ENCODE measurements at regions not wholly inside any gene's neighbourhood (a gene's known extent, or its start where the extent isn't known, plus 50 kb on each side); places are given as distances from the start of the nearest gene placed in this dataset.

DNA sequence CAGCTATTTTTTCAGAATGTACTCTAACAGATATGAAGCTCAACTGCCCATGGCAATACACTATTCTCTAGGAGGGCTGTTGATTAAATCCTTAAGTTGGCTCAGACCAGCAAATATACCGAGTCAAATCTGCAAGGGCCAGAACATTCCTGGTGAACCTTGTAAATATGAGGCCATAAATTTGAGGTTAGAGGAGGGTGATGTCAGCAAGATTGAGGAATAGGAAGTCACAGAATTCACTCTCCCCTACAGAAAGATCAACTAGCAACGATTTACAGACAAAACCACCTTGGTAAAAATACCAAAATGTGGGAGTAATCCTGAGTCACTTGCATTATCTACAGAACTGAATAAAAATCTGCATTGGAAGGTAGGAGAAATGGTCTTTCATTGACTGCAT lies 399.3 kb downstream of the GPM6A start:
- H2AFZ ChIP-seq (ENCODE audit: low read length) = no peak overlapping the region
- H3K9ac ChIP-seq (ENCODE audit: low read depth, low read length, poor library complexity, severe bottlenecking) = no peak overlapping the region
- no peak overlapping the region for H3K4me2 ChIP-seq (ENCODE audit: low read depth, low read length, poor library complexity, severe bottlenecking)
- no peaks in the 10 kb centered on the region for H3F3A ChIP-seq (ENCODE audit: low read depth)
- H3K4me1 ChIP-seq (ENCODE audit: insufficient read depth, low read length, poor library complexity, severe bottlenecking) = no peaks in the 10 kb centered on the region
- H3K27me3 ChIP-seq (ENCODE audit: insufficient read depth, low read length, poor library complexity, severe bottlenecking) = no peaks in the 10 kb centered on the region
- no peaks in the 10 kb centered on the region for H3K79me2 ChIP-seq (ENCODE audit: insufficient read depth, low read length)
- no peaks in the 10 kb centered on the region for H4K20me1 ChIP-seq (ENCODE audit: insufficient read depth, low read length, poor library complexity, severe bottlenecking)
- TF ChIP-seq EZH2phosphoT487 (IDR thresholded peaks at IDR 0.05; ENCODE audit: borderline replicate concordance) = no peak
- TF ChIP-seq, protein P1, sequence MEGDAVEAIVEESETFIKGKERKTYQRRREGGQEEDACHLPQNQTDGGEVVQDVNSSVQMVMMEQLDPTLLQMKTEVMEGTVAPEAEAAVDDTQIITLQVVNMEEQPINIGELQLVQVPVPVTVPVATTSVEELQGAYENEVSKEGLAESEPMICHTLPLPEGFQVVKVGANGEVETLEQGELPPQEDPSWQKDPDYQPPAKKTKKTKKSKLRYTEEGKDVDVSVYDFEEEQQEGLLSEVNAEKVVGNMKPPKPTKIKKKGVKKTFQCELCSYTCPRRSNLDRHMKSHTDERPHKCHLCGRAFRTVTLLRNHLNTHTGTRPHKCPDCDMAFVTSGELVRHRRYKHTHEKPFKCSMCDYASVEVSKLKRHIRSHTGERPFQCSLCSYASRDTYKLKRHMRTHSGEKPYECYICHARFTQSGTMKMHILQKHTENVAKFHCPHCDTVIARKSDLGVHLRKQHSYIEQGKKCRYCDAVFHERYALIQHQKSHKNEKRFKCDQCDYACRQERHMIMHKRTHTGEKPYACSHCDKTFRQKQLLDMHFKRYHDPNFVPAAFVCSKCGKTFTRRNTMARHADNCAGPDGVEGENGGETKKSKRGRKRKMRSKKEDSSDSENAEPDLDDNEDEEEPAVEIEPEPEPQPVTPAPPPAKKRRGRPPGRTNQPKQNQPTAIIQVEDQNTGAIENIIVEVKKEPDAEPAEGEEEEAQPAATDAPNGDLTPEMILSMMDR (conservative IDR thresholded peaks at IDR 0.05; ENCODE audit: low read length) = no peak
- no peaks in the 10 kb centered on the region for H3K9me3 ChIP-seq (ENCODE audit: insufficient read depth, low read depth, low read length)
- H3K4me3 ChIP-seq (ENCODE audit: low read length, poor library complexity, severe bottlenecking) = no peak overlapping the region
- H3K9me2 ChIP-seq (replicated peaks; ENCODE audit: low read depth, low read length) = no peaks in the 10 kb centered on the region
- no peaks in the 10 kb centered on the region for H3K36me3 ChIP-seq (ENCODE audit: insufficient read depth, low read length)

DNA sequence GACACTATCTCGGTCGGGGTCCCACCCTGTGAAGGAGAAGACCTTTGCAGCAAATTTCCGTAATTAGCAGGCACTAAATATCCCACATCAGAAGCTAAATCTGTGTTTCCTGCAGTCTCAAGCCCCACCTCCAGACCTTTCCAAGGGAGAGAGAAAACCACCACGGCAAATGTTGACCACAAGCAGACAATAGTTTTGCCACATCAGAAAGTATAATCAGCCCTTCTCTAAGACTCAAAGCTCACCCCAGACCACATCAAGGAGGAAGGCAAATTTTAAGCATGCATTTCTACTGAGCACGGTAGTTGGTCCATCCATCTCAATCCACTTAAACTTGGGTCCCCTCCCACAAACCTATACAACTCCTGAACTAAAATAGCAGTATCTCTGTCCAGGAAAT lies 398.5 kb downstream of the GPM6A start:
- Histone ChIP-seq H3F3A (ENCODE audit: low read depth) (no peaks in the 10 kb centered on the region), H3K36me3 (ENCODE audit: insufficient read depth, low read length) (no peaks in the 10 kb centered on the region), H3K4me2 (ENCODE audit: low read depth, low read length, poor library complexity, severe bottlenecking) (no peak overlapping the region), H3K79me2 (ENCODE audit: insufficient read depth, low read length) (no peaks in the 10 kb centered on the region), H3K9ac (ENCODE audit: low read depth, low read length, poor library complexity, severe bottlenecking) (no peak overlapping the region), H3K4me1 (ENCODE audit: insufficient read depth, low read length, poor library complexity, severe bottlenecking) (no peaks in the 10 kb centered on the region), H3K9me3 (ENCODE audit: insufficient read depth, low read depth, low read length) (no peaks in the 10 kb centered on the region), H3K9me2 (replicated peaks; ENCODE audit: low read depth, low read length) (no peaks in the 10 kb centered on the region), H4K20me1 (ENCODE audit: insufficient read depth, low read length, poor library complexity, severe bottlenecking) (no peaks in the 10 kb centered on the region), H3K4me3 (ENCODE audit: low read length, poor library complexity, severe bottlenecking) (no peak overlapping the region), H2AFZ (ENCODE audit: low read length) (no peak overlapping the region), H3K27me3 (ENCODE audit: insufficient read depth, low read length, poor library complexity, severe bottlenecking) (no peaks in the 10 kb centered on the region)
- TF ChIP-seq EZH2phosphoT487 (IDR thresholded peaks at IDR 0.05; ENCODE audit: borderline replicate concordance) = no peak
- TF ChIP-seq, protein P1 (conservative IDR thresholded peaks at IDR 0.05; ENCODE audit: low read length) = no peak

DNA sequence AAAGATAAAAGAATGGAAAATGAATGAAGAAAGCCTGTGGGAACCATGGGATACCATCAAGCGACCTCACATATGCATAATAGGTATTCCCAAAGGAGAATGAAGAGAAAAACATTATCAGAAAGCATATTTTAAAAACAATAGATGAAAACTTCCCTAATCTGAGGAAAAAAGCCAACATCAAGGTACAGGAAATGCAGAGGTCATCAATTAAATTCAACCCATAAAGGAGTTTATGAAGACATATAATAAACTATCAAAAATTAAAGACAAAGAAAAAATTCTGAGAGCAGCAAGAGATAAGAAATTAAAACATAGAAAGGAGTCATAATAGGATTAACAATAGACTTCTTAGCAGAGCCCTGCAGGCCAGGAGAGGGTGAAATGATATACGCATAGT lies 397.5 kb downstream of the GPM6A start:
- H3K79me2 ChIP-seq (ENCODE audit: insufficient read depth, low read length) = no peaks in the 10 kb centered on the region
- H3K4me1 ChIP-seq (ENCODE audit: insufficient read depth, low read length, poor library complexity, severe bottlenecking) = no peaks in the 10 kb centered on the region
- H3K9me3 ChIP-seq (ENCODE audit: insufficient read depth, low read depth, low read length) = no peaks in the 10 kb centered on the region
- H3K4me2 ChIP-seq (ENCODE audit: low read depth, low read length, poor library complexity, severe bottlenecking) = no peak overlapping the region
- H3K4me3 ChIP-seq (ENCODE audit: low read length, poor library complexity, severe bottlenecking) = no peak overlapping the region
- no peaks in the 10 kb centered on the region for H4K20me1 ChIP-seq (ENCODE audit: insufficient read depth, low read length, poor library complexity, severe bottlenecking)
- no peaks in the 10 kb centered on the region for H3F3A ChIP-seq (ENCODE audit: low read depth)
- no peaks in the 10 kb centered on the region for H3K9me2 ChIP-seq (replicated peaks; ENCODE audit: low read depth, low read length)
- no peak overlapping the region for H2AFZ ChIP-seq (ENCODE audit: low read length)
- no peak overlapping the region for H3K9ac ChIP-seq (ENCODE audit: low read depth, low read length, poor library complexity, severe bottlenecking)
- no peaks in the 10 kb centered on the region for H3K27me3 ChIP-seq (ENCODE audit: insufficient read depth, low read length, poor library complexity, severe bottlenecking)
- TF ChIP-seq EZH2phosphoT487 (IDR thresholded peaks at IDR 0.05; ENCODE audit: borderline replicate concordance) = no peak
- TF ChIP-seq, protein P1 (conservative IDR thresholded peaks at IDR 0.05; ENCODE audit: low read length) = no peak
- H3K36me3 ChIP-seq (ENCODE audit: insufficient read depth, low read length) = no peaks in the 10 kb centered on the region
